ENCODE measurements at regions not wholly inside any gene's neighbourhood (a gene's known extent, or its start where the extent isn't known, plus 50 kb on each side); places are given as distances from the start of the nearest gene placed in this dataset.

- in situ Hi-C loops (cut with MboI; ENCODE audit: low sequenced_read_pairs): no loop called here
- H3K4me1 ChIP-seq: no peaks in the 10 kb centered on the region
- no peaks in the 10 kb centered on the region for H3K36me3 ChIP-seq (replicated peaks)
- no peaks in the 10 kb centered on the region for H3K9me3 ChIP-seq
- no peaks in the 10 kb centered on the region for H3K27me3 ChIP-seq (ENCODE audit: low read depth)
- no peak overlapping the region for H3K4me3 ChIP-seq
- DNase-seq (ENCODE audit: low spot score in 2 of 2): no peak
Measured at GRCh38 chr11:81669935-81670543, 1063.6 kb downstream of the FAM181B start.

DNA sequence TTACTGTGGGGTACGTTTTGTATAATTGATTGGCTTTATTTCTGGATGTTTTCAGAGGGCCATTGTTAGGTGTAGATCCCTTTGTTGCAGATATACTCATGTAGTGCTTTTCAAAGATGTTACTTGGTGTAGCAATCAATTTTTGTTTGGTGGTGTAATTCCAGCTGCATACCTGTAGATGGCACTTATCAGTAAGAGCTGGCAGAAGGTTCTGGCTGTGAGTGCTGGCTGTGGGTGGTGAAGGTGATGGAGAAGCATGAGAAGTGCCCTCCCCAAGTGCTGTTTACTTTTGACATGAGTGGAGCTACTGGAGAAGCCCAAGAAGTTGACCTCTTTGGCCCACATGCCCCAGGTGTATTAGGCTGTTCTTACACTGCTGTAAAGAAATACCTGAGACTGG lies 1074.9 kb downstream of the FAM181B start:
- Histone ChIP-seq H3K9me3 (no peaks in the 10 kb centered on the region), H3K36me3 (replicated peaks) (no peaks in the 10 kb centered on the region), H3K27me3 (ENCODE audit: low read depth) (no peaks in the 10 kb centered on the region), H3K4me1 (no peaks in the 10 kb centered on the region), H3K4me3 (no peak overlapping the region)
- in situ Hi-C loops (cut with MboI; ENCODE audit: low sequenced_read_pairs): no loop called here
- DNase-seq (ENCODE audit: low spot score in 2 of 2): peak; percentile 10 to 31

GRCh38 chr11:81655351-81655750 lies 1078.3 kb downstream of the FAM181B start:
- Histone ChIP-seq H3K4me1 (no peaks in the 10 kb centered on the region), H3K4me3 (no peak overlapping the region), H3K27me3 (ENCODE audit: low read depth) (no peaks in the 10 kb centered on the region), H3K36me3 (replicated peaks) (no peaks in the 10 kb centered on the region), H3K9me3 (no peaks in the 10 kb centered on the region)
- DNase-seq (ENCODE audit: low spot score in 2 of 2): no peak
- in situ Hi-C loops (cut with MboI; ENCODE audit: low sequenced_read_pairs): no loop called here

- peak in 1 of 2 experiments; percentile 18 for DNase-seq (ENCODE audit: low spot score in 2 of 2)
- no peak overlapping the region for H3K4me3 ChIP-seq
- H3K36me3 ChIP-seq (replicated peaks): no peaks in the 10 kb centered on the region
- H3K4me1 ChIP-seq: no peaks in the 10 kb centered on the region
- peaks cover 9% of the 10 kb centered on the region for H3K27me3 ChIP-seq (ENCODE audit: low read depth)
- no peaks in the 10 kb centered on the region for H3K9me3 ChIP-seq
- in situ Hi-C loops (cut with MboI; ENCODE audit: low sequenced_read_pairs): loop anchor here (25.0 kb wide), 1 partner anchor 1040 kb away; no protein-coding TSS in a partner anchor
Measured at GRCh38 chr11:81647374-81647773, 1086.3 kb downstream of the FAM181B start.

DNA sequence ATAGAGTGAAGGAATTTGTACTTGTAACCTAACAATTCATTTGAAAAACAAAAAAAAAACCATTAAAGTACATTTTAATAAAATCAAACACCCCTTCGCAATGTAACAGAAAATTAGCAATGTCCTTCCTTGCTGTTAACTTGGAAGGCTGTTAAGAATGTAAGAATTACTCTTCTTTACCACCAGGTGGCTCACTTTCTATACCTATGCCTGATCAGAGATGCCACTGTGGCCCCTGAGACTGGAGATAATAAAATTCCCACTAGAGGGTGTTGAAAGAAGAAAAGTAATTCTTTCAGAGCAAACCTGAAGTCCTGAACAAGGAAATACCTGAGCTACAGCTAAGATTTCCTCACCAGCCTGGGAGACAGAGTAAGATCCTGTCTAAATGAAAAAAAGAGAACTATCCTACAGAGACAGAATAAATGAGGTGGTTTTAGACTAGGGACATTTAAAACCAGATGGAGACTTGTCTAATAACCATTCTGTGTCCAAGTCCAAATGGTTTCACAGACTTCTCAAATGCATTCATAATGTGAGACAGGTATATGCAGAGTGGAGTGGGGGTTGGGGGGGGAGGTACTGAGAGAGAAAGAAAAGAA lies 1089.3 kb downstream of the FAM181B start:
- H3K36me3 ChIP-seq (replicated peaks): no peaks in the 10 kb centered on the region
- peaks cover 9% of the 10 kb centered on the region for H3K27me3 ChIP-seq (ENCODE audit: low read depth)
- peak; percentile 41 to 61 for DNase-seq (ENCODE audit: low spot score in 2 of 2)
- H3K9me3 ChIP-seq: no peaks in the 10 kb centered on the region
- H3K4me1 ChIP-seq: no peaks in the 10 kb centered on the region
- H3K4me3 ChIP-seq: no peak overlapping the region
- in situ Hi-C loops (cut with MboI; ENCODE audit: low sequenced_read_pairs): loop anchor here (25.0 kb wide), 1 partner anchor 1043 kb away; no protein-coding TSS in a partner anchor

DNA sequence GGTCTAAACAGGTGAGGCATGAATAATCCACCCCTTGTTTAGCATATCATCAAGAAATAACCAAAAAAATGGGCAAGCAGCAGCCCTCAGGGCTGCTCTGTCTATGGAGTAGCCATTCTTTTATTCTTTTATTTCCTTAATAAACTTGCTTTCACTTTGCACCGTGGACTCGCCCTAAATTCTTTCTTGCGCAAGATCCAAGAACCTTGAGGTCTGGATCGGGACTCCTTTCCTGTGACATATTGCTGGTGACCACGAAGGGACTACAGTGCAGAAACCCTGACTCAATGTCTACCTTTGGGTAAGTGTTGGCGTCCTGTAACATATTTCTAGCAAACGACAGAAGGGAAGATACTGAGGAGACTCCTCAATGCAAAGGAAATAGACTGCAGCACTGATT lies 1099.2 kb downstream of the FAM181B start:
- Histone ChIP-seq H3K4me1 (no peaks in the 10 kb centered on the region), H3K27me3 (ENCODE audit: low read depth) (no peaks in the 10 kb centered on the region; the same call in 1 of the 2 replicates), H3K4me3 (no peak overlapping the region), H3K36me3 (replicated peaks) (no peaks in the 10 kb centered on the region), H3K9me3 (no peaks in the 10 kb centered on the region)
- in situ Hi-C loops (cut with MboI; ENCODE audit: low sequenced_read_pairs): loop anchor here (25.0 kb wide), 1 partner anchor 1053 kb away; no protein-coding TSS in a partner anchor
- no peak for DNase-seq (ENCODE audit: low spot score in 2 of 2)

DNA sequence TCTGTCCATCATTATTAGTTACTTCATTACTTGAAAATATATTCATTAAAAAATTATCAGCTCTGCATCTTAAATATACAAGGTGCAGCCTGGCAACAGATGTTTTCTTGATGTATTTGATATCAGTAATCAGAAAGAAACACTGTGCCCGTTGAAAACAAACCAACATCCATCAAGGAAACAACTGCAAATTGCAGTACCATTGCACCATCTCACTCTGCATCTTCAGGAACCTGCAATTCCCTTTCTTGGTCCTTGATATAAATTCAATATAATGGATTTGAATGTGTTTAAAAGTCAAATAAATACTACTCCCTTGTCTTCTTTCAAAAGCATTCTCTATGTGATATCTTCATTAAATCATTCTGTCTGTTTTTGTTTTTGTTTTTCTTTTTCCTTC lies 1131.2 kb downstream of the FAM181B start:
- Histone ChIP-seq H3K27me3 (ENCODE audit: low read depth) (no peaks in the 10 kb centered on the region), H3K4me1 (no peaks in the 10 kb centered on the region), H3K36me3 (replicated peaks) (no peaks in the 10 kb centered on the region), H3K9me3 (no peaks in the 10 kb centered on the region), H3K4me3 (no peak overlapping the region)
- DNase-seq (ENCODE audit: low spot score in 2 of 2): no peak
- in situ Hi-C loops (cut with MboI; ENCODE audit: low sequenced_read_pairs): no loop called here

DNA sequence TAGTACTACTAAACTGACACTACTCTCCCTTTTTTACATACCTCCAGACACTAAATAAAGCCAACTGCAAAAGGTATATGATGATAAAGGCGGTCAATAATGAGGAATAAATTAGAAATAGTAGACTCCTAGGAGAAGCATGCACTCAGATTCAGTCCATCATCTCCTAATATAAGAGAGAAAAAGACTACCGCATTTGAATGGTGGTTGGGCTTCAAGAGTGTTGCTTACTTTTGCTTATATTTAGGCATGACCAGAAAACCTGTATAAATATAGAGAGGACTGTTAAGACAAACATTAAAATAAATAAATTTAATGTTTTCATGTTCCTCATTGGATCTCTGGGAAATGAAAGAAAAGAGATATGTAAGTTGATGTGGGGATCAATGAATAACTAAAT lies 1137.0 kb downstream of the FAM181B start:
- in situ Hi-C loops (cut with MboI; ENCODE audit: low sequenced_read_pairs): no loop called here
- H3K36me3 ChIP-seq (replicated peaks): no peaks in the 10 kb centered on the region
- no peak overlapping the region for H3K4me3 ChIP-seq
- no peaks in the 10 kb centered on the region for H3K27me3 ChIP-seq (ENCODE audit: low read depth)
- no peaks in the 10 kb centered on the region for H3K4me1 ChIP-seq
- no peaks in the 10 kb centered on the region for H3K9me3 ChIP-seq
- no peak for DNase-seq (ENCODE audit: low spot score in 2 of 2)

- Histone ChIP-seq H3K4me1 (no peaks in the 10 kb centered on the region), H3K36me3 (replicated peaks) (no peaks in the 10 kb centered on the region), H3K27me3 (ENCODE audit: low read depth) (no peaks in the 10 kb centered on the region; the same call in 1 of the 2 replicates), H3K9me3 (no peaks in the 10 kb centered on the region), H3K4me3 (no peak overlapping the region)
- in situ Hi-C loops (cut with MboI; ENCODE audit: low sequenced_read_pairs): no loop called here
- DNase-seq (ENCODE audit: low spot score in 2 of 2): no peak
Measured at GRCh38 chr11:81585390-81585933, 1148.2 kb downstream of the FAM181B start.

GRCh38 chr11:81579339-81579738 lies 1154.3 kb downstream of the FAM181B start:
- in situ Hi-C loops (cut with MboI; ENCODE audit: low sequenced_read_pairs): no loop called here
- H3K4me3 ChIP-seq: no peak overlapping the region
- H3K36me3 ChIP-seq (replicated peaks): no peaks in the 10 kb centered on the region
- no peak for DNase-seq (ENCODE audit: low spot score in 2 of 2)
- H3K9me3 ChIP-seq: no peaks in the 10 kb centered on the region
- H3K4me1 ChIP-seq: no peaks in the 10 kb centered on the region
- H3K27me3 ChIP-seq (ENCODE audit: low read depth): no peaks in the 10 kb centered on the region

GRCh38 chr11:81578571-81578970 lies 1155.1 kb downstream of the FAM181B start:
- Histone ChIP-seq H3K4me3 (no peak overlapping the region), H3K4me1 (no peaks in the 10 kb centered on the region), H3K27me3 (ENCODE audit: low read depth) (no peaks in the 10 kb centered on the region), H3K9me3 (no peaks in the 10 kb centered on the region), H3K36me3 (replicated peaks) (no peaks in the 10 kb centered on the region)
- in situ Hi-C loops (cut with MboI; ENCODE audit: low sequenced_read_pairs): no loop called here
- no peak for DNase-seq (ENCODE audit: low spot score in 2 of 2)

DNA sequence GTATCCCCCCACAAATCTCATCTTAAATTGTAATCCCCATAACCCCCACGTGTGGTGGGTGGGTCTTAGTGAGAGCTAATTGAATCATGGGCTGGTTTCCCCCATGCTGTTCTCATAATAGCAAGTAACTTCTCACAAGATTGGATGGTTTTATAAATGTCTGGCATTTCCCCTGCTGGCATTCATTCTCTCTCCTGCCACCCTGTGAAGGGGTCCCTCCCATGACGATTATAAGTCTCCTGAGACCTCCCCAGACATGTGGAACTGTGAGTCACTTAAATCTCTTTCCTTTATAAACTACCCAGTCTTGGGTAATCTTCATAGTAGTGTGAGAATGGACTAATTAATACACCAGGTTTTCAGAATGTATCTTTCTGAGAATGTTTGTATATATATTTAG lies 1159.4 kb downstream of the FAM181B start:
- in situ Hi-C loops (cut with MboI; ENCODE audit: low sequenced_read_pairs): no loop called here
- Histone ChIP-seq H3K4me3 (no peak overlapping the region), H3K9me3 (no peaks in the 10 kb centered on the region), H3K4me1 (no peaks in the 10 kb centered on the region), H3K36me3 (replicated peaks) (no peaks in the 10 kb centered on the region), H3K27me3 (ENCODE audit: low read depth) (no peaks in the 10 kb centered on the region)
- no peak for DNase-seq (ENCODE audit: low spot score in 2 of 2)

DNA sequence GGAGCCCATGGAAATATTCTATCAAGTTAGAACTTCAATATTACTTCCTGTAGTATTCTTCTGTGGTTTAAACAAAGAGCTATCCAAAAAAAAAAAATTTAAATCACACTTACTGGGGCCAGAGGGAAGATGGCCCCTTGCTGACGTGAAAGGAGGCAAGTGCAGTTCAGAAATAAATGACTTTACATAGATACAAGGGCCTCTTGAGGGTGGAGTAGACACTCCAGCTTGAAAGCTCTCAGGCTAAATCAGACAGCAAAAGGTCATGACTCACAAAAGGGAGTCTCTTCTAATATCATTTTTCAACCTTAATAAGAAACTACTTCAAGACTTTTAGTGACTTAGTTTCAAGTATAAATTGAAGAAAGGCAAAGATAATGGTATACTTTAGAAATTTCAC lies 1160.3 kb downstream of the FAM181B start:
- DNase-seq (ENCODE audit: low spot score in 2 of 2): no peak
- H3K4me3 ChIP-seq: no peak overlapping the region
- H3K4me1 ChIP-seq: no peaks in the 10 kb centered on the region
- no peaks in the 10 kb centered on the region for H3K27me3 ChIP-seq (ENCODE audit: low read depth)
- H3K36me3 ChIP-seq (replicated peaks): no peaks in the 10 kb centered on the region
- in situ Hi-C loops (cut with MboI; ENCODE audit: low sequenced_read_pairs): no loop called here
- no peaks in the 10 kb centered on the region for H3K9me3 ChIP-seq

- in situ Hi-C loops (cut with MboI; ENCODE audit: low sequenced_read_pairs): no loop called here
Measured at GRCh38 chr11:81570669-81571068, 1163.0 kb downstream of the FAM181B start.

More at GRCh38 chr11:81570669-81571068, 1163.0 kb downstream of the FAM181B start:
- H3K9me3 ChIP-seq: no peaks in the 10 kb centered on the region
- no peaks in the 10 kb centered on the region for H3K4me1 ChIP-seq
- DNase-seq (ENCODE audit: low spot score in 2 of 2): no peak
- H3K36me3 ChIP-seq (replicated peaks): no peaks in the 10 kb centered on the region
- H3K4me3 ChIP-seq: no peak overlapping the region
- no peaks in the 10 kb centered on the region for H3K27me3 ChIP-seq (ENCODE audit: low read depth)

Measured in HAP-1 (cell line).